MG63 (cell line): ENCODE measurements at regions not wholly inside any gene's neighbourhood (a gene's known extent, or its start where the extent isn't known, plus 50 kb on each side); places are given as distances from the start of the nearest gene placed in this dataset.

Experiments used
- DNase-seq: peaks from one replicate; pipeline ENCODE4 v3.0.0-alpha.2; 2020
- H3K27me3 ChIP-seq: fragments of 250-450 bp; sonication (Bioruptor Pico); 2 replicates; pipeline ENCODE4 v1.5.1; 2020; ENCODE audit warnings: mild to moderate bottlenecking, moderate library complexity
- H3K36me3 ChIP-seq: fragments of 250-450 bp; sonication (Bioruptor Pico); 2 replicates; pipeline ENCODE4 v1.5.1; 2020; ENCODE audit warnings: mild to moderate bottlenecking, moderate library complexity
- H3K4me3 ChIP-seq: fragments of 250-450 bp; sonication (Bioruptor Pico); 2 replicates; pipeline ENCODE4 v1.5.1; 2020; ENCODE audit warnings: mild to moderate bottlenecking, moderate library complexity
- H3K9me3 ChIP-seq: fragments of 250-450 bp; sonication (Bioruptor Pico); 2 replicates; pipeline ENCODE4 v1.5.1; 2020; ENCODE audit warnings: mild to moderate bottlenecking, moderate library complexity

DNA sequence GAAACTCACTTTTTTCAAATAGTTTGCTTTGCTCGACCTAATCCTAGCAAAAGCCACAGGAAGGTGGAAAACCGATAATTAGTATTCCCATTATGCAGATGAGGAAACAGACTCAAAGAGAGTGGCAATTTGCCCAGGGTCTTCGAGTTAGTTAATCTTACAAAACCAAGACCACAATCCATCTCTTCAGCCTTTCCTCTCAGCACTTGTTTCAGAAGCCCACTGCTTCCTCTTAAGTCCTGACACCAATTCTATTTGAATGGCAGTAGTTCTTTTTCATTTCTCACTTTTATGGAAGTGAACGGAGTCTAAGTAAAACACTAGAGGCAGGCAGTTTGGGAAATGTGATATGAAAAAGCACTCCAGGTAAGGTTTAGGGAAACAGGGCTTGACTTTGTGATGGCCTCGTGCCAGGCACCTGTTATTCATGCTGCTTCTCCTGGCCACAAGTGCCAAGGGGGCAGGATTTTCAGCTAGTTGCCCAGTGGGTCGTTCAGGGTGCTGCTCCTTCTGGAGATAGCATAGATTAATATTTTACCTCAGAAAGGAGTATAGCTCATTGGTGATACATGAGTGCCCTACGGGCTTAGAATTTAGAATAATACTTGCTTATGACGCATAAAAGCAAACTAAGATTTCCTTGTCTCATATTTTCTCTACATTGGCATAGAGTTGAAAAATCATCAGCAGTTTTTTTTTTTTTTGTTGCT is 76.6 kb upstream of the NRIP1 start:
- no peak for DNase-seq

DNA sequence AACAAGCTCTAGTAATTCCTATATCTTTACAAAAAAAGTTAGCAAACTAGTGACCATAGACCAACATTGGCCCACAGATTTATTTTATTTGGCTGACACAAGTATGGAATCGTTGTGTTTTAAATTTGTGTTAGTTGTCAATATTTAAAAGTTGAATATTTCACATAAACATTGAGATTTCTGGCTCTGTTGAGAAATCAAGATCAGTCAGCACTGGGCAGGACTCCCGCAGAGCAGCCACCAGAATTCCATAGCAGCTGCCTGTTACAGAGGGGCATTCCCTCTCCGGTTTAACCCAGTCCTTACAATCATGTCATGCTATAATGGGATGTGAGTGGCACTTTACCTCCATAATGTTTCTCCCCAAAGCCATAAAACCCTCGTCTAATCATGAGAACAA is 79.2 kb upstream of the NRIP1 start:
- Histone ChIP-seq H3K27me3 (no peaks in the 10 kb centered on the region), H3K36me3 (no peaks in the 10 kb centered on the region), H3K9me3 (no peaks in the 10 kb centered on the region), H3K4me3 (no peak overlapping the region)
- peak; percentile 28 for DNase-seq

More for the DNA sequence above, 76.6 kb upstream of the NRIP1 start:
- no peaks in the 10 kb centered on the region for H3K36me3 ChIP-seq
- no peaks in the 10 kb centered on the region for H3K9me3 ChIP-seq
- H3K27me3 ChIP-seq = no peaks in the 10 kb centered on the region
- no peak overlapping the region for H3K4me3 ChIP-seq

DNA sequence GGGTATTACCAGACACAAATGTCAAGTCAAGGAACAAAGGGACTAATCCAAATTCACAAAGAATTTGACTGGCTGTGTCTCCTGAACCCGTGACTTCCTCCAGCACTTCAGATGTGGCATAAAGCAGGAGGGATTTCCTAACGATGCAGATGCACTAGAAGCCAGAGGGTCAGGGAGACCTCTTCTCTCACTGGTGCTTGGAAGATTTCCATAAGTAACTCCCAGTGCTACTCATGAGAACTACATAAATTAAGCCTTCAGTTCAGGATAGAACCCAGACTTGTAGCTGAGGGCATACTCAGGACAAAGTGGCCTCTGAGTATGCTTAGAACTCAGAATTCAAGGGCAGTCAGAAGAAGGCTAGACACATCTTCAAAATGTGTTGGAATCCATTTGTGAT is 83.6 kb upstream of the NRIP1 start:
- no peak overlapping the region for H3K4me3 ChIP-seq
- H3K36me3 ChIP-seq = no peaks in the 10 kb centered on the region
- H3K27me3 ChIP-seq = no peaks in the 10 kb centered on the region
- DNase-seq = no peak
- H3K9me3 ChIP-seq = no peaks in the 10 kb centered on the region

DNA sequence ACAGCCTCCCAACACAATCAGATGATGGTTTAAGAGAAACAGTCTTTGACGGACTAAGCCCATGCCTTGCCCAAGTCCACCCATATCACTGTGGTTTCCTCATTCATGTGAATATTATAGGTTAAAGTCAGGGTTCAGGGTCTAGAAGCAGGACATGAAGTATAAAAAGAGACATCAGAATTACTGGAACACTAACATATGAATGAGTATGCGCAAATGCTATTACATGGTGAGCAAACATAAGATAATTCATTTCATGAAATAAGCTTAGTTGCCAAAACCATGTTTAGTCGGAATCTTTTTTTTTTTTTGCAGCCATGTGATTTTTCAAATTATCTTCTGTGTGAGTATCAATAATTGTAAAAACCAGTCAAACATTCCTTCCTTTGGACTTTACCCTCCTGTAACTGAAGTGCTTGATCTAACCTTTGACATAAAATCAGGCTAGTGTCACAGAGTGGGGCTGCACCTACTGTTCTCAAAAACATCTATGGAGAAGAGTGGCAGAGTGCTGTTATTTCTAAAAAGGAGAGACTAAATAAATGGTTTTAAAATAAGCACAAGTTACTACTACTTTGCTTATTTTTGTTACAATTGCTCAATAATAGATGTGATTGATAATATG is 84.9 kb upstream of the NRIP1 start:
- Histone ChIP-seq H3K27me3 (no peaks in the 10 kb centered on the region), H3K4me3 (no peak overlapping the region), H3K9me3 (no peaks in the 10 kb centered on the region), H3K36me3 (no peaks in the 10 kb centered on the region)
- DNase-seq = no peak

DNA sequence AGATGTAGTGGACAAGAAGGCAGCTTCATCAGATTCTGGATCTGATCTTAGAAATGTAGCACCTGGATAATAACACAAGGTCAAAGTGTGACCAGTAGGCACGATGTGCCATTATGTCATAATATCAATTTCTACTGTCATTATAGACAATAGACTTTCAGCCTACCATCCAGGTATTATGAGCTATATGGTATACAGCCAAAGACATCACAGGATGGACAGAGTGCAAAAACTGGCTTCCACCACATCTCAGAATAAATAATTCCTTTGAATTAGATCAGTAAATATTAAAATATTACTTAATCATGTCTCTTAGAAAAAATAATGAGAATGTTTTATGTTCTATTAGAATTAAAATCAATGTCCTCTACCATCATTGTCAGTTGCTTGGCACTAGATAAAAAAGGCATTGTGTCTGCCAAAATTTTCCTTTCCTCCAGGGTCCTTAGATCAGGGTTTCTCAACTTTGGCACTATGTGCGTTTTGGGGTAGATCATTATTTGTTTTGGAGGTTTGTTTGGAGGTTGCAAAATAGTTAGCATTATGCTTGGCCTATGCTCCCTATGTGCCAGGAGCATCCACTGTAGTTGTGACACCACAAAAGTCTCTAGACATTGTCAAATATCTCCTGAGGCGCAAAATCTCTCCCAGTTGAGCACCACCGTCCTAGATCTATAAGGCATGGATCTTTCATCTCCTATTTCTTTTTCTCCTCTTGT is 86.7 kb upstream of the NRIP1 start:
- Histone ChIP-seq H3K27me3 (no peaks in the 10 kb centered on the region), H3K4me3 (no peak overlapping the region), H3K9me3 (no peaks in the 10 kb centered on the region; the same call in 1 of the 2 replicates), H3K36me3 (no peaks in the 10 kb centered on the region)
- no peak for DNase-seq

DNA sequence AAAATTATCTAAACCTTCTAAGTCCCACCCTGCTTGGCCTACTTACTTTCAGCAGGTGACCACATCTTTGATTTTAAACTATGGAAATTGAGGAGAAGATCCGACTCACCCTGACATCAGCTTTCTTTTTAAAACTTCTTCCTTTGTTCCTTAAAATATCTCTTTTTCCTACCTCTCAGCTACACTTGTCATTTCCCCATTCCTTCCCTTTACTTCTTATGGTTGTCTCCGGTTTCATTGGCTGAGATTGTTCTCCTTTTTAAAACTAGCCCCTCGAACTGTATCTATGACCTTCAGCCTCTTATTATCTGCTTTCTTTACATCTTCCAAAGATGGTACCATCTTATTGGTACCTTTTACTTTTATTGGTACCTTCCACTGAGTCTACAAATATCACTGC is 87.8 kb upstream of the NRIP1 start:
- Histone ChIP-seq H3K36me3 (no peaks in the 10 kb centered on the region), H3K9me3 (peaks cover 2% of the 10 kb centered on the region; the same call in 1 of the 2 replicates), H3K4me3 (no peak overlapping the region), H3K27me3 (no peaks in the 10 kb centered on the region)
- DNase-seq = no peak

DNA sequence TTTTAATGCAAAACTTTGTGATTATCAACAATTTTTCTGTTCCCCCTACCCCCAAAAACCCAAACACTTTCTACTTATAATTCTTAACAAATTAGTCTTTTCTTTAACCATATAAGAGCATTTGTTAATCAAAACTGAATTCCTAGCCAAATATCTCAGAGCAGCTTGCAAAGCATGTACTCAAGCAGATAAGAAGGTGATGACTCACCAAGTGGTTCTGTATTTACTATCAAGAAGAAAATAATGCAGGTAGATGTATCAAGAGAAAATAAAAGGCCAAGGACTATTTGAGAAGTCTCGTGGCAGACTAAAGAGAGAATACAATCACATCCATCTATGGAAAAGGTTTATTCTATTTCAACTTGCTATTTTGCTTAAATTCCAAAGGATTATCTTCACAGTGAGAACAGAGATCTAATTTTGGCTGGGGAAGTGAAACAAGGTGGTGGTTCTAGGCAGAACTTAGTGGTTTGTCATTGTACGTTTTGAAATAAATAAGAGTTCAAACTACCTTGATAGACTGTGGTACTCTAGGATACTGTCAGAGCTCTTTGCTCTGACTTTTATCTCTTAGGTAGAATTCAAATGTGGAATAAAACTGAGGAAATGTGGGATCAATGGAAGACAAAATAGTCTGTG is 94.7 kb upstream of the NRIP1 start:
- H3K9me3 ChIP-seq = peaks cover 2% of the 10 kb centered on the region; the same call in 1 of the 2 replicates
- H3K36me3 ChIP-seq = no peaks in the 10 kb centered on the region
- no peak overlapping the region for H3K4me3 ChIP-seq
- no peak for DNase-seq
- no peaks in the 10 kb centered on the region for H3K27me3 ChIP-seq

DNA sequence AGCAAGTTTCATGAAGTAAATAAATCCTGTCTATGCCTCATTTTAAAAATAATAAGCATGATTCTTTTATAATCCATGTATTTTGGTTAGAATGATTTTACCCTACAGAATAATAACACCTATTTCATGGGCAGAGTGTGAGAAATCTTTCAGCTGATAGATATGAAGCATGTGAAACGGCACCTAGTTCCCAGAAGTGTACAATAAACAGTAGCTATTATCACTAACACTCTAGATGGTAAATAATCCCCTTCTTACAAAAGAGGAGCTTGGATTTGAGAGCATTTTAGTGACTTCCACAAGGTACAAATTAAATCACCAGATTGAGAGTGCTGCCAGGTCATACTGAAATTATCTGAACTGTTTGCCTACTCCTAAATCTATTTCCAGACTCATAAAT is 95.3 kb upstream of the NRIP1 start:
- H3K4me3 ChIP-seq = no peak overlapping the region
- H3K9me3 ChIP-seq = peaks cover 2% of the 10 kb centered on the region; the same call in 1 of the 2 replicates
- no peaks in the 10 kb centered on the region for H3K27me3 ChIP-seq
- H3K36me3 ChIP-seq = no peaks in the 10 kb centered on the region
- no peak for DNase-seq

DNA sequence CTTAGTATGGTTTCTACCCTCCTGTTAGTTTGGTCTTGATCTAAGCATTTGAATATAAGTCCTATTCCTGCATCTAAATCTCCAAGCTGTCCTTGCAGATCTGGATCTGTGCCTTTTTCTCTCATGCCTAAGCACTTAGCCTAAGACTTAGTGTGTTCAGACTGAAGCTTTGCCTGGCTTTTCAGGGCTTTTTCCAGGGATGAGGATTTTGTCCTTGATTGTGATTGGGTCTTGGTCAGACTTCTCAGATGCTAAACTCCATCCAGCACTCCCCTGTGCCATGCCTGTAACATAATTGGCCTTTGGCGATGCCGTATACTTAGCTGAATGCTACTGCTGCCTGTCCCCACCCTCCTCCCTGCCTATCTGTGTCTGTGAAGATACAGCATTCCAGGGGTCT is 98.1 kb upstream of the NRIP1 start:
- Histone ChIP-seq H3K36me3 (no peaks in the 10 kb centered on the region), H3K9me3 (no peaks in the 10 kb centered on the region), H3K4me3 (no peak overlapping the region), H3K27me3 (no peaks in the 10 kb centered on the region)
- no peak for DNase-seq

DNA sequence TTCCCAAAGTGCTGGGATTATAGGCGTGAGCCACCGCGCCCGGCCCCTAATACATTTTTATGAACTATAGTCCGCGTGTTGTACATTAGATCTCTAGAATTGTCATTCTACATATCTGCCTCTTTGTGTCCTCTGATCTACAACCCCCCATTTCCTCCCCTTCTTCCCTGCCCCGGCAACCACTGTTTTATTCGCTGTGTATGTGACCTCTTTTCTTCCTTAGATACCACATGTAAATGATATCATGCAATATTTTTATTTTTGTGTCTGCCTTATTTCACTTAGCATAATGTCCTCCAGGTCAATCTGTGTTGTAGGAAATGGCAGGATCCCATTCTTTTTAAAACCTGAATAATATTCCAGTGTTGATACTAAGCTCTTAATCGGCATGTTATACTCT is 99.5 kb upstream of the NRIP1 start:
- H3K36me3 ChIP-seq = no peaks in the 10 kb centered on the region
- H3K4me3 ChIP-seq = no peak overlapping the region
- no peaks in the 10 kb centered on the region for H3K9me3 ChIP-seq
- no peak for DNase-seq
- H3K27me3 ChIP-seq = no peaks in the 10 kb centered on the region

DNA sequence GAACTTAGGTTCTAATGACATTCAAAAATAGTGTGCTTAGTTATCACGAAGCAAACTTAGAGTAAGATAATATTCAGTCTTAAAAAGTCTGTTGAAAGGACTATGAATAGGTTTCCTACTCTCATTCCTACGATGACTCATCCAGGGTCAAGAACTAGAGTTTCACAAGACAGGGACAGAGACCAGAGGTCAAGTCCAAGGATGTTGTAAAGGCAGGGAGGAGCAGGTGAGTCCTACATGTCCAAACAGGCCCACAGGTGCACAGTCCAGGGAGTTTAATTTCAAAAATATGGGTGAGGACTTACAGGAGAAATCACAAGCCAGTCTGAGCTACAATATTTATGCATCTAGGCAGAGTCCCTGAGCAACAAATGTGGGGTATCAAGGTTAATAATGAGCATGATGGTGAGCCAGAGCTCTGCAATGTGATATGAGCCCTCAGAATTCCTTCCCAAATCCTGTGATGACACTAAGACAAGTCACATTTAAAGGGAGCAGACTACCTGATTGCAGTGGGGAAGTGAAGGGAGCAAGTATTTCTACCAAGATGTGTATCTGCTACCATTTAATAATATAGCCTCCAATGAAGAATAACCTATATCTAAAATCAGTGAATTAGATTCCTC is 100.0 kb upstream of the NRIP1 start:
- H3K4me3 ChIP-seq = no peak overlapping the region
- no peaks in the 10 kb centered on the region for H3K36me3 ChIP-seq
- H3K9me3 ChIP-seq = no peaks in the 10 kb centered on the region
- H3K27me3 ChIP-seq = no peaks in the 10 kb centered on the region
- DNase-seq = no peak

DNA sequence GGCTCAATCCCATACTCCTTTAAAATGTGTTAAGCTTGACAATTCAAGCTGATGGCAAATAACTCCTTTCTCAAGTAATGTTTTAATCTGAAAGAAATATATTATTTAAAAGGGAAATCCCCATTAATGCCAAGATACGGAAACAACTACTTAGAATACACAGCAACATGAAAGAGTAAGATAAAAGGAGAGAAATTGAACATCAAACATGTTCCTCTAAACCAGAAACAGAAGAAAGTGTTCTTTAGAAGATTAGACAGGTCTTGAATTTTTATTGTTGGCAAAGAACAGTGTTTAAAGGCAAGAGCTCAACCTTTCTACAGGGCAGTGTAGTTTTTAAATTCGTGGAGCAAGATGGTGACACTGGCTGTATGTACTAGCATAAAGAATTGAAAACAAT is 105.8 kb upstream of the NRIP1 start:
- no peaks in the 10 kb centered on the region for H3K9me3 ChIP-seq
- no peak overlapping the region for H3K4me3 ChIP-seq
- H3K27me3 ChIP-seq = no peaks in the 10 kb centered on the region
- DNase-seq = no peak
- no peaks in the 10 kb centered on the region for H3K36me3 ChIP-seq

DNA sequence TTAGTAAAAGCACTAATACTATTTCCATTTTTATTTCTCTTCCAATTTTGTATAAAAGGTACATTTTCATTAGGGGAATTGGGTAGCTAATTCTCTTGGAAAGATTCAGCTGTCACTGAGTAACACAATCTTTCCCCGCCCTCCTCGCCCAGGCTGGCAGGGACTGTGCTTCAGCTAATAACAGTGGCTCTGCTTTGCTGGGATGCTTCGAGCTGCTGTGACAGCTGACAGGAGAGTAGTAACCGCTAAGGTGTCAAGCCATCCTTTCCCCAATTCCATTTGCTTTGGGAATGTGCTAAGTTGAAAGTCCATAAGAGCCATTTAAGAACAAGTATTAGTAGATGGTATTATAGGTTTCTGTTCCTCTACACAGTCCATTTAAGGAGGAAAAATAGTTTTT is 106.7 kb upstream of the NRIP1 start:
- Histone ChIP-seq H3K4me3 (no peak overlapping the region), H3K36me3 (no peaks in the 10 kb centered on the region), H3K9me3 (no peaks in the 10 kb centered on the region), H3K27me3 (no peaks in the 10 kb centered on the region)
- no peak for DNase-seq

DNA sequence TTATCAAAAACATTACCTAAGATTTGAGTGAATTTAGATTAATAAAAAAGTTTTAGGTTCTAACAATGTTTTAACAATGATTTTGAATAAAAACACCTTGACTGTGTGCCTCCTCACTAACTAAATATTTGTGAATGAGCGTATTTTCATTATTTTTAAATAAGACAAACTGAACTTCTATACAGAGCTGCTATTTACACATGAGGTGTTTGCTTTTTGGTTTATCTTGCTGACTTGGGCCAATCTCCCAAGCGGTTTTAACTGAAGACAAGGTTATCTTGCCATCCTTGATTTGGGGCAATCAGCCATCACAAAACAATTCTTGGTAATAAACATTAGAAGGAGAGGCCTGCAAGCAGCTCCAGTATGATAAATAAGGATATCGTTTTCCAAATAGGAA is 108.2 kb upstream of the NRIP1 start:
- H3K9me3 ChIP-seq = no peaks in the 10 kb centered on the region
- H3K27me3 ChIP-seq = no peaks in the 10 kb centered on the region
- DNase-seq = no peak
- no peak overlapping the region for H3K4me3 ChIP-seq
- no peaks in the 10 kb centered on the region for H3K36me3 ChIP-seq

DNA sequence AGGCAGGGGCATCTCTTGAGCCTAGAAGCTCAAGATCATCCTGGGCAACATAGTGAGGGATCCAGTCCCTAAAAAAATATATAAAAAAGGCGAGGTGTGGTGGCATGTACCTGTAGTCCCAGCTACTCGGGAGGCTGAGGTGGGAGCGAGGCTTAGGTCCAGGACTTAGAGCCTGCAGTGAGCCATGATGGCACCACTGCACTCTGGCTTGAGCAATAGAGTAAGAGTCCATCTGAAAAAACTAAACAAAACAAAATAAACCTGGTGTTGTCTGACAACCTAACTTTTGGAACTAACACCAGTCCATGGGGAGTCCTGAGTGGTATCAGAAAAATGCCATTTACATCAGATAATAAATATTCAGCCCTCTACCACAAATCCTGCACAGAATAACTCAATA is 110.1 kb upstream of the NRIP1 start:
- H3K27me3 ChIP-seq = no peaks in the 10 kb centered on the region
- DNase-seq = no peak
- H3K9me3 ChIP-seq = no peaks in the 10 kb centered on the region
- H3K36me3 ChIP-seq = no peaks in the 10 kb centered on the region
- no peak overlapping the region for H3K4me3 ChIP-seq

DNA sequence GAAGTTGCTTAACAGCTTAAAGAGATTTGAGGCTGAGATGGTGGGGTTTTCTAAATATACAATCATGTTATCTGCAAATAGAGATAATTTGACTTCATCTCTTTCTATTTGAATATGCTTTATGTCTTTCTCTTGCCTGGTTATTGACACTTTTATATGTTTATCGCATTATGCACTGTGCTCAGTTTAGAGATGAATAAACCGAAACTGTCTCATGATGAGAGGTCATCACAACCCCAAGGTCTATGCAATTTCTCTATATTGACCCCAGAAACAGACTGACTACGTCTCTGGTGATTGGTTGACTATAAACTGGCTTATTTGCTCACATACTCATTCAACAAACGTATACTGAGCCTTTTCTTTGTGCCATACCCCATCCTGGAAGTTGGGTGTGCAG is 117.9 kb upstream of the NRIP1 start:
- Histone ChIP-seq H3K36me3 (no peaks in the 10 kb centered on the region), H3K4me3 (no peak overlapping the region), H3K27me3 (no peaks in the 10 kb centered on the region), H3K9me3 (no peaks in the 10 kb centered on the region)
- DNase-seq = no peak

DNA sequence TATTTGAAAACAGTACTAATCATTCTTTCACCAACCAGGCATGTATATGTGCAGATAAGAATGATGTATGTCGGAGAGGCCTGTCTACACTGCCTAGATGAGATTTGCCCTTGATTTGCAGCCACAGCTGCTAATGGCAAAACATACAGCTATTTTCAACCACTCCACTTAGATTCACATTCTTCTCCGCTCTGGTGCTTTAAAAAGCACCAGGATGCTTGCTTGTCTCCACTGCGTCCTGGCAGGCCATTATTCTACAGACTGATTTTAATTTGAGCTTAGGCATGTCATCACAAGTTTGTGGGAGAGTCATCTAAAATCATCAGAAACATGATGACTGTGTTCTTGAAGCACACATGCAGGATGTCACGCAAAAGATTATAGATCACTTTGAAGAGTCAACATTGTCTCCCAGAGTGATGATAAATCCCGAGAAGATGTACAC is 119.0 kb upstream of the NRIP1 start:
- H3K4me3 ChIP-seq = no peak overlapping the region
- no peaks in the 10 kb centered on the region for H3K36me3 ChIP-seq
- H3K27me3 ChIP-seq = no peaks in the 10 kb centered on the region
- H3K9me3 ChIP-seq = no peaks in the 10 kb centered on the region
- no peak for DNase-seq
